ENCODE measurements at regions not wholly inside any gene's neighbourhood (a gene's known extent, or its start where the extent isn't known, plus 50 kb on each side); places are given as distances from the start of the nearest gene placed in this dataset.

DNA sequence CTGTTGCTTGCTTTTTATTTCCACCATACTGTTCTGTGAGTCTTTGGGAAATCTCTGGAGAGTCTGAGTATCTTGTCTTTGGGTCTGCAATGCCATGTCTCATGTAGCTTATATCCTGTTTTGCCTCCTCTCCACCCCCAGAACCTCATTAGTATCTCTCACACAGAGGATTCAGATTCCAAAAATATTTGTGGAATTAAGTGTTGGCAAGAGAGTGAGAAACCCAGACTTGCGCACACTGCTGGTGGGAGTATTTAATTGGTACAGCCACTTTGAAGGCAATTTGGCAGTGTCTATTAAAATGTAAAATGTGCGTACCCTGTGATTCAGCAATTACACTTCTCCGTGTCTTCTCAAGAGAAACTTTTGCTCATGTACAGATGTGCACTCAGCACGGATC lies 68.6 kb downstream of the ZNF621 start:
- no peak for DNase-seq

- no peak for DNase-seq
Measured at GRCh38 chr3:40597441-40597840, 72.7 kb downstream of the ZNF621 start.

DNA sequence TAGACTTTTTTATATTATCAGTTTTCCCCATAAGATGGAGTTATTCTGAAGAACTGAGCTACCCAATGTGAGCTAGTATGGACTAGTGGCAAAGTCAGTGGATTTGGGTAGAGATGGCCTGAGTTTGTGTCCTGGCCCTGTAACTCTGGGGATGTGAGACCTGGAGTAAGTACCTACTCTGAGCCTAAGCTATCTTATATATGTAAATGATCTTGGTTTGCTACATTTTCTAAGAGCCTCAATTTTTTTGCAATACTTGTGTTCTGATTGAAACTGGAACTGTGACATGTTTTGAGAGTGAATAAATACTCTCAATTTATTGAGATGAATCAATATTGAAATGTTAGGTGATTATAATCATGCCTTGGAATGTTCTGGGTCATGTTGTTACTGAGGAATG lies 73.6 kb downstream of the ZNF621 start:
- no peak for DNase-seq

DNA sequence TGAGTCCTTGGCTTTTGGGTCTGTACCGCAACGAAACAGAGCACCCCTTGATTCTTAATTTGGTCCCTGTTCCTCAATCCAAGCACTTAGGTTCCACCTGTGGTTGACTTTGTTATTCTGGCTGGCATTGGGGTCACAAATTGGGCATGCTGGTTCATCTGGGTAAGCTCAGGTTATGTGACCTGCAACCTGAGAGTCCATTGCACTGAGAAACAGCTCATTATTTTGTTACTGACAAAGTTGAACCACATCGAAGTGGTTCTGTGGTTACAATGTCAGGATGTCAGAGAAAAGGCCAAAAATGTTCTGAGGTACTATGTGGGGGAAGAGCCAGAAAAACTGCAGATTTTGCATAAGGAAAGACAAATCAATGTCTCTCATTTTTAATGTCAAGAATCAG lies 74.2 kb downstream of the ZNF621 start:
- no peak for DNase-seq

DNA sequence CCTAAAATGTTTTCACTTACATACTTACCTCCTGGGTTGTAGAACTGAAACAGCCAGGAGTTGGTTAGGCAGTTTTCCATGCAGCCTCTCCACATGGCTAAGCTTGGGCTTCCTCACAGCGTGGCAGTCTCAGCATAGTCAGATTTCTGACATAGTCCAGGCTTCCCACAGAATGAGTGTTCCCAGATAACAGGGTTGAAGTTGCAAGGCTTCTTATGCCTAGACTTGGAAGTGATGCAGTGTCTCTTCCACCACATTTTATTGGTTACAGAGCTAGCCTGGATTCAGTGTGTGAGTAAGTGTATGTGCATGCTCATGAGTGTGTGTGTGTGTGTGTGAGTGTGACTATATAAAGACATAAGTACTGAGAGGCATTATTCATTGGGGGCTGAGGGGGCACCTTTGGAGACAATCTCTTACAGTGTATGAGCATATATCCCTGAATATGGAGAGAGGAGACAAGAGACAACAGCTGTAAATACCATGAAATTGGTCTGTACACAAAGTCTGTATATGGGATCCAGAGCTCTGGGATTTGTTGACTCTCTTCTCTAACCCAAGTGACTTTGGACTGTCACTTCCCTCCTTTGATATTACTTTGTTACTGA lies 78.1 kb downstream of the ZNF621 start:
- DNase-seq, result no peak

- DNase-seq, result no peak
Measured at GRCh38 chr3:40605960-40606359, 81.2 kb downstream of the ZNF621 start.

- no peak for DNase-seq
Measured at GRCh38 chr3:40608091-40608490, 83.3 kb downstream of the ZNF621 start.

DNA sequence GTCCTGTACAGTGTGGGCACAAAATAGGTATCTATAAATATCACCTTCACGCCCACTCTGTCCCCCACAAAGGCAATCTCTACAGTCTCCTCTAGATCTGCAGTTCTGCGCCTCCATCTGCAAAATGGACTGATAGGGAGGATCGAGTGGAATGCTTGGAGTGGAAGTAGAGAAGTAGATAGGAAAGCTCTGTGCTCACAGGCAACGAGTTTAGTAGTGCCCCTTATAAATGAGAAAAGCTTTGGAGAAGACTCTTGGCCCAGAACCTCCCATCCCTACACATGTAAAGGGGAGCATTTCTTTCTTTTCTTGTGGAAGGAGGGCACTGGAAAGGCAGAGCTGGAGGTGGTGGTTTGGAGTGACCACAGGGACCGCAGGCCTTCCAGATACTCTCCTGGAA lies 88.5 kb downstream of the ZNF621 start:
- no peak for DNase-seq

GRCh38 chr3:40615110-40615915 lies 90.6 kb downstream of the ZNF621 start:
- DNase-seq, result no peak

DNA sequence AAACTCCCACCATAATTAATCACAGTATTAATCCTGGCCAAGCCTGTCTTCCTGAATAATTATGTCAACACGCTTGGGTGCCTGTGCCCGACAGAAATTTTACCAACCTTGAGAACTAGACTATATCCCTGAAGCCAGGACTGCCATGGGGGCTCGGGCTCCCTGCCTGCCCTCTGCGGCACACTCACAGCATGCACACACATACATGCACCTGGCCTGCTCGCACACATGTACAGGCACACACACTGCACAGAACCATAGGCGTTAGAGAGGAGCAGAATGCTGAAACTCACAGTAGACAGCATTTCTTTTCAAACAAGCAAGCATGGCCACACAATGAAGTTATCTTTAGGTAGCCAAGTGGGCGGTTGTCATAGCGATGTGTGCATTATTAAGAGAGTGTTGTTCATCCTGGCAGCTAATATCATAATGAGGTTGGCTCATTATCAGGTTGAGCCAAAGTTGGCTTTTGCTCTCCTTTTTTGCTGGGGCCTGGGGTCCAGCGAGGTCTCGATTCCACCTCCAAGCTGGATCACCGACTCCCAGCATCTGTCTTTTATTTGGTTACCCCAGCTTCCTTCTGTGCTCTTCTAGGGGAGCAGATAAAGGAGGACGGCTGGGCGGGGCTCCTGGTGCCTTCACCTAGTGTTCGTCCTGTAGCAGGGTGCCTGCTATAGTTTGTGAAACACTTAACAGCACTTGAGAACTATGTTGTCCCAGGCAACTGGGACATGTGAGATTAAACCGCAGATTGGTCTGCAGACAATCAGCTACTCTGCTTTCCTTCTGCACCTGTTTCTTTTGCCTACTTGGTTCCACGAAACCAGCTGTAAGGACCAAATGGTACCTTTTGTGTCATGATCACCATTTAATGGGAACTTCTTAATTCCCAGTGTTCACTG lies 91.4 kb downstream of the ZNF621 start:
- no peak for DNase-seq

- no peak for DNase-seq
Measured at GRCh38 chr3:40617084-40617483, 92.3 kb downstream of the ZNF621 start.

DNA sequence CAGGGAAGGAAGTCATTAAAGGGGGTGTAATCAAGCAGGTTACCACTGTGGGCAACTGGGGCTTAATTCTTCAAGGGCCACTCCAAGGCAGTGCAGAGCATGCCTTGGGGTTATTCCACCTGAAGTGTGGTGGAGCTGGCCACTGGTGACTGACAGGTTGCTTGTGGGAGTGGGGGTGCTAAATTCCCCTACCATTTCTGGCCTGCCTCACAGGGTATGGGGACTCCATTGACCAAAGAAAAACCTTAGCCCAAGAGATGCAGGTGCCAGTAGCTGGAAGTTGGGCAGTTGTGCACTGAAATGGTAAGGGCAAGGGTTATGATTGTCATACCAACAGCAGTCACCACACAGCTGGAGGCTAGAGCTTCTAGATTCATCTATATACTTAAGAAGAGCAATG lies 93.4 kb downstream of the ZNF621 start:
- no peak for DNase-seq

GRCh38 chr3:40620151-40620550 lies 95.4 kb downstream of the ZNF621 start:
- no peak for DNase-seq

DNA sequence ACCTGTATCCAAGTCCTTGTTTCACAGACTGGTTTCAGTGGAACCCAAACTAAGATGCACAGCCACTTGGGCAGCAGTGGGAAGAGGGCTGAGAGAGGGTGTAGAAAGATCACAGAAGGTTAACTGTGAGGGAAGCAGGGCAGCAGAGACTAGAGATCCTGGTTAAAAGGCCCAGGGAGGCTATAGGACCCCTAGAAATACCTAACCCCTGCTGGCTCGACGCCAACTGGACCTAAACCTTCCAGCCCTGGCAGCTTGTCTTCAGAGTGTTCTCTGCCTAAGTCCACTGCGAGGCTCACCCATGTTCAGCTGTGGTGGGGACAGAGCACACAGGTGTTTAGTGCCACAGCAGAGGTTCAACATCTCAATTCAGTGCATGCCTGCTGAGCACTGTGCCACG lies 96.5 kb downstream of the ZNF621 start:
- DNase-seq, result no peak

GRCh38 chr3:40623567-40623966 lies 98.8 kb downstream of the ZNF621 start:
- peak; percentile 42 to 89 for DNase-seq

DNA sequence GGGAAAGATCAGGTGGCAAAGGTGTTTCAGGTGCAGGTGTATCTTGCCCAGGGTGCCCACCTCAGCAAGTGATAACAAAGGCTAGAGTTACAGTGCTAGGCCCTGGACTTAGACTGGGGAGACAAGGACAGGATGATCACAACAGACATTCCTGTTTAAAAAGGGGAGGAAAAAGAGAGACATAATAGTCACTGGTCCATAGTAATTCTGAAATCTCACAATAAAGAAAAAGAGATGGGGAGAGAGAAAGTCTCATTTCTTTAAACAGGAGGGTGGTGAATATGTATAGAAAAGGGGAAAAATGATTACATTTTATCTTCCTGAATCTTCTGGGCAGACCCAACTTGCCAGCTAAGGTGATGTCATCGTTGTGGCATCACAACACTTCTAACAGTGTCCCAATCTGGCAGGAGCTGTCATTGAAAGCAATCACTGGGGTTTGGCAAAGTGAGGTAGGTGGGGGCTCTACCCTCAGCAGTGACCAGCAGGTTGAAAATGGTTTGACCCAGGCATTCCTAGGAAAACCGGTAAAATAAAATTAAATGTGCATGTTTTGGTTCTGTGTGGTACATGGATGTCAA lies 99.5 kb downstream of the ZNF621 start:
- peak; percentile 3 to 54 for DNase-seq

DNA sequence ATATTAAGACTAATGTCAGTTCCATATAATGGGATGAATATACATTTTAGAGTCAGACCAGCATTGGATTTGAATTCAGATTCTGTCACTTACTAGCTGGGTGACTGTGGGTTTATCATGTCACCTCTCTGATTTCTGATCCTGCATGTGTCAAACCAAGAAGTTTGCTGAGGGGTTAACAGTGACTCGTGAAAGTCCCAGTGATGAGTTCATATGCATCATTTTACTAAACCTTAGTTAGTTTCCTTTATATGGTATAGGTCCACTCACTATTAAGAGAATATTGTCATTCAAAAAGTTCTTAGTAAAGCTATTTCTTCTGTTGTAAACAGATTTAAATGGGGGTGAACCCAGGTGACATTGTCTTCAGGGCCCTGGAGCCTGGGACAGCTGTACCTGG lies 102.3 kb downstream of the ZNF621 start:
- DNase-seq, result no peak

- DNase-seq, result no peak
Measured at GRCh38 chr3:40628984-40629383, 104.2 kb downstream of the ZNF621 start.

- DNase-seq, result no peak
Measured at GRCh38 chr3:40631341-40631995, 106.7 kb downstream of the ZNF621 start.

DNA sequence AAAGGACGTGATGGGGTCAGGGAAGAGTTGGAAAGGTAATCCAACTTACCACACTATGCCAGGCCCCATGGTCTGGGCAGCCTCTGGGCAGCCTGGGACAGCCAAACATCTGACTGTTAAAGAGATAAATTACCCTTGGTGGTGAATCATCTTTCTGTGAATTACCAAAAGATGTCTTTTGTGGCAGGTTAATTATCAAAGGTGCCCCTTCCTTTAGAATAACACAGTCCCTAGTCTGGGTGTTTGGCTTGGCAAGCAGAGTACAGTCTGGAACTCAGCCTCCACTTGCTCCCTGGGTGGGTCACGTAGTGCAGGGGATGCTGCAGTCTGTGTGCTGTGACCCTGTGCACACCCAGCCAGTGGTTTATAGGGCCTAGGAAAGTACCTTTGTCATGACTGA lies 113.1 kb downstream of the ZNF621 start:
- no peak for DNase-seq

DNA sequence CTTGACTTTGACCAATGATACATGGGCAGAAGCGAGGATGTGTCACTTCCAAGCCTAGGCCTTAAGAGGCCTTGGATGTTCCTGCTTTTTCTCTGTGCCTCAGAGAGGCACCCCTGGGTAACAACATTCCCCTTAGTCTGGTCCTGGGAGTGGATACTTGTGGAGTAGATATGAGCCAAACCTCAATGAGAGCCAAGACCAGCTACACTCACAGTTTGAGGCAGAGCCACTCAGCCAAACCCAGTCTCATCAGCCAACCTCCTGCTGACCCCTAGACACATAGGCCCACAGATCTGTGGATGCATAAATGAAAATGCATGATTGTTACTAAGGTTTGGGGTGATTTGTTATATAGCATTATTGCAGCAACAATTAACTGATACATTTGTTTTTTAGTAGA lies 114.2 kb downstream of the ZNF621 start:
- DNase-seq, result no peak

- DNase-seq, result no peak
Measured at GRCh38 chr3:40642812-40643211, 118.1 kb downstream of the ZNF621 start.

DNA sequence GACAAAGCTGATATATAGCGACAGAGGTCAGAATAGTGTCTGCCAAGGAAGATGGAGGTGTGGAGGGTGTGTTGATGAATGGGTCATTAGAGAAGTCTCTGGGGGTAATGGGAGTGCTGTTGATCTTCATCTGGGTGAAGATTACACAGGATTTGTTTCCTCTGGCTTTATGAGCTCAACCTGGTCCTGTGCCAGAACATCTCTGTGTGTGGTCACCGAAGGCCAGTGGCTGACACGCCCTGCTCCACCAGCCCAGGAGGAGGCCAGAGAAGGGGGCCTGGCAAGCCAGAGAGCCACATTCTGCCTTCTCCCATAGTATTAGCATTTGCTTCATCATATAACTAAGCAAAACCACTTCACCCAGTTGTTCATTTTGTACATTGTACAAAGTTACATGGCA lies 121.1 kb downstream of the ZNF621 start:
- no peak for DNase-seq
